SK-N-MC (cell line): ENCODE measurements at regions not wholly inside any gene's neighbourhood (a gene's known extent, or its start where the extent isn't known, plus 50 kb on each side); places are given as distances from the start of the nearest gene placed in this dataset.

Experiments
- EZH2 ChIP-seq: fragments of 200-600 bp; sonication (generic); IDR thresholded peaks from one replicate; pipeline ENCODE4 v1.6.1; 2017; ENCODE audit warnings: antibody characterized with exemption
- POLR2AphosphoS5 ChIP-seq: IDR thresholded peaks from 2 replicates; pipeline ENCODE4 v1.6.1; 2012; ENCODE audit warnings: mild to moderate bottlenecking, low read depth, low read length, borderline replicate concordance

DNA sequence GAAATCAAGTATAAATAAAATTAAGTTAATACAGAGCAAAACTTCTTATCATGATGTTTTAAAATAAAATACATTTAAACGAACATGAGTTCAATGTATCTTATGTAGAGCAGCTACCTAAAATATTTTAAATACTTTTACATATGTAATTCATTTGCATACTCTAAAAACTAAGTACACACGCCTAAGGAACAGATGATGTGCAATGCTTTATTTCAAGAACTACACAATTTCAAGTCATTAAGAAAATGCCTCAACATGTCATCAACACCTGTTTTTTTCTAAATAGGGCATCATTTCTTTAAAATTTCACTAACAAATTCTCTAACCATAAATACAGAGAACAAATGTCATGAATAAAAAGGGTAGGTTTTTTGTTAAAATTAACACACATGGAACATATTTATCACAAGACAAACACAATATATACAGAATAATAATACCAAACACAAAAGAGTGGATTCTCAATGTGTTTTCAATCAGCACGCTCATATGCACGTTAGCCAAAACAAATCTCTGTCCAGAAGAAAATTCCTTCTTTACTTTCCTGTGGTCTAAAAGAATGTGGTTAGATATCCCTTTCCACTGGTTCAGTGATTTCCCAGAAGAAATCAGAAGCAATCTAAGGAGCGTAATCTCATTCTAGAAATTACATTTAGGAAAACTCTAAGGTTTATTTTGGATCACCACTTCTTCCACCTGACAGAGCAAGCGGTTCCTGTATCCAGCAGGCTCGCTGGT lies 73.0 kb upstream of the PFKP start:
- TF ChIP-seq POLR2AphosphoS5 (no peak), EZH2 (no peak)
